ACC112 (cell line): ENCODE measurements at regions not wholly inside any gene's neighbourhood (a gene's known extent, or its start where the extent isn't known, plus 50 kb on each side); places are given as distances from the start of the nearest gene placed in this dataset.
"Not testable (repeated sequence)": the region's sequence is repeated elsewhere in the genome, so short reads cannot be mapped to it uniquely, and the experiment has no call there.

Experiments used
- H2AFZ ChIP-seq: fragments of 200-600 bp; sonication (generic); one replicate; pipeline ENCODE4 v1.6.0; 2017; ENCODE audit warnings: antibody characterized with exemption, low read length; ENCODE audit not compliant: unreplicated experiment
- H3K27ac ChIP-seq: fragments of 200-600 bp; sonication (generic); 2 replicates; pipeline ENCODE4 v1.5.1; 2014; ENCODE audit warnings: low read depth, mild to moderate bottlenecking, antibody characterized with exemption, low read length, moderate library complexity
- H3K27me3 ChIP-seq: fragments of 200-600 bp; sonication (generic); 2 replicates; pipeline ENCODE4 v1.6.1; 2014; ENCODE audit warnings: mild to moderate bottlenecking, antibody characterized with exemption, low read length, moderate library complexity, mixed read lengths; ENCODE audit not compliant: insufficient read depth
- H3K36me3 ChIP-seq: fragments of 200-600 bp; sonication (generic); 2 replicates; pipeline ENCODE4 v1.6.1; 2016; ENCODE audit warnings: mild to moderate bottlenecking, antibody characterized with exemption, low read length, moderate library complexity, mixed read lengths; ENCODE audit not compliant: insufficient read depth
- H3K4me1 ChIP-seq: fragments of 200-600 bp; sonication (generic); one replicate; pipeline ENCODE4 v1.6.1; 2016; ENCODE audit warnings: low read length, mixed read lengths; ENCODE audit not compliant: insufficient read depth, unreplicated experiment, control insufficient read depth
- H3K4me3 ChIP-seq: fragments of 200-600 bp; sonication (generic); 2 replicates; pipeline ENCODE4 v1.5.1; 2014; ENCODE audit warnings: mild to moderate bottlenecking, low read depth, low read length
- H3K79me2 ChIP-seq: fragments of 200-600 bp; sonication (generic); one replicate; pipeline ENCODE4 v1.6.0; 2016; ENCODE audit warnings: low read length; ENCODE audit not compliant: control insufficient read depth, unreplicated experiment, insufficient read depth

GRCh38 chr4:17436047-17436749 is 75.7 kb downstream of the QDPR start:
- not testable (repeated sequence) for H3K79me2 ChIP-seq, H3K36me3 ChIP-seq, H3K27ac ChIP-seq, H3K4me1 ChIP-seq, H2AFZ ChIP-seq, H3K27me3 ChIP-seq, H3K4me3 ChIP-seq

- Histone ChIP-seq H2AFZ (no peak overlapping the region), H3K4me3 (no peak overlapping the region), H3K79me2 (no peaks in the 10 kb centered on the region), H3K4me1 (no peaks in the 10 kb centered on the region), H3K27me3 (no peaks in the 10 kb centered on the region), H3K27ac (no peak overlapping the region), H3K36me3 (no peaks in the 10 kb centered on the region)
Observed at GRCh38 chr4:17433827-17434226, 78.1 kb downstream of the QDPR start.

- Histone ChIP-seq H3K27me3 (peaks cover 43% of the 10 kb centered on the region), H3K36me3 (no peaks in the 10 kb centered on the region)
Observed at GRCh38 chr4:17427991-17428390, 83.9 kb downstream of the QDPR start.

GRCh38 chr4:17426222-17426621 is 85.7 kb downstream of the QDPR start:
- H3K27me3 ChIP-seq: peaks cover 60% of the 10 kb centered on the region
- no peaks in the 10 kb centered on the region for H3K4me1 ChIP-seq
- H3K79me2 ChIP-seq: no peaks in the 10 kb centered on the region
- H3K4me3 ChIP-seq: no peak overlapping the region
- no peak overlapping the region for H3K27ac ChIP-seq
- no peak overlapping the region for H2AFZ ChIP-seq
- no peaks in the 10 kb centered on the region for H3K36me3 ChIP-seq

More at GRCh38 chr4:17427991-17428390, 83.9 kb downstream of the QDPR start:
- no peak overlapping the region for H3K4me3 ChIP-seq
- no peaks in the 10 kb centered on the region for H3K79me2 ChIP-seq
- no peak overlapping the region for H2AFZ ChIP-seq
- H3K27ac ChIP-seq: no peak overlapping the region
- H3K4me1 ChIP-seq: no peaks in the 10 kb centered on the region

GRCh38 chr4:17418010-17418409 is 93.9 kb downstream of the QDPR start:
- Histone ChIP-seq H3K27me3 (peaks cover 67% of the 10 kb centered on the region), H3K4me1 (no peaks in the 10 kb centered on the region), H3K79me2 (no peaks in the 10 kb centered on the region), H3K4me3 (no peak overlapping the region), H2AFZ (no peak overlapping the region), H3K27ac (no peak overlapping the region), H3K36me3 (no peaks in the 10 kb centered on the region)

- Histone ChIP-seq H3K36me3 (no peaks in the 10 kb centered on the region), H3K4me1 (no peaks in the 10 kb centered on the region), H3K27ac (no peak overlapping the region), H2AFZ (no peak overlapping the region), H3K27me3 (peaks cover 52% of the 10 kb centered on the region), H3K4me3 (no peak overlapping the region), H3K79me2 (no peaks in the 10 kb centered on the region)
Observed at GRCh38 chr4:17414392-17414791, 97.5 kb downstream of the QDPR start.

GRCh38 chr4:17400686-17401085 is 111.2 kb downstream of the QDPR start:
- Histone ChIP-seq H2AFZ (no peak overlapping the region), H3K4me3 (no peak overlapping the region), H3K36me3 (no peaks in the 10 kb centered on the region), H3K4me1 (no peaks in the 10 kb centered on the region), H3K79me2 (no peaks in the 10 kb centered on the region), H3K27me3 (peaks cover 57% of the 10 kb centered on the region), H3K27ac (no peak overlapping the region)

- Histone ChIP-seq H2AFZ (no peak overlapping the region), H3K79me2 (no peaks in the 10 kb centered on the region), H3K4me1 (no peaks in the 10 kb centered on the region), H3K27ac (no peak overlapping the region), H3K36me3 (no peaks in the 10 kb centered on the region), H3K27me3 (peaks cover 54% of the 10 kb centered on the region), H3K4me3 (no peak overlapping the region)
Observed at GRCh38 chr4:17398805-17399204, 113.1 kb downstream of the QDPR start.

GRCh38 chr4:17398035-17398434 is 113.9 kb downstream of the QDPR start:
- Histone ChIP-seq H3K4me3 (no peak overlapping the region), H3K36me3 (no peaks in the 10 kb centered on the region), H2AFZ (no peak overlapping the region), H3K79me2 (no peaks in the 10 kb centered on the region), H3K4me1 (no peaks in the 10 kb centered on the region), H3K27me3 (peaks cover 59% of the 10 kb centered on the region), H3K27ac (no peak overlapping the region)

- Histone ChIP-seq H3K4me3 (no peak overlapping the region), H3K79me2 (no peaks in the 10 kb centered on the region), H3K4me1 (no peaks in the 10 kb centered on the region), H2AFZ (no peak overlapping the region), H3K27me3 (peaks cover 59% of the 10 kb centered on the region), H3K27ac (no peak overlapping the region), H3K36me3 (no peaks in the 10 kb centered on the region)
Observed at GRCh38 chr4:17397611-17398010, 114.3 kb downstream of the QDPR start.

GRCh38 chr4:17385403-17385802 is 126.5 kb downstream of the QDPR start:
- Histone ChIP-seq H3K27me3 (no peaks in the 10 kb centered on the region), H3K79me2 (no peaks in the 10 kb centered on the region), H3K4me1 (peaks cover 8% of the 10 kb centered on the region), H3K27ac (no peak overlapping the region), H3K36me3 (no peaks in the 10 kb centered on the region), H2AFZ (peak overlapping the region; percentile 100), H3K4me3 (peak overlapping the region; percentile 55; the same call in 1 of the 2 replicates)
